GM21367 (cell line): ENCODE measurements at regions not wholly inside any gene's neighbourhood (a gene's known extent, or its start where the extent isn't known, plus 50 kb on each side); places are given as distances from the start of the nearest gene placed in this dataset.

Source experiments
- ATAC-seq: cut with Tn5 transposase; IDR thresholded peaks from one replicate; pipeline ENCODE4 v1.9.1; 2021; ENCODE audit not compliant: unreplicated experiment

DNA sequence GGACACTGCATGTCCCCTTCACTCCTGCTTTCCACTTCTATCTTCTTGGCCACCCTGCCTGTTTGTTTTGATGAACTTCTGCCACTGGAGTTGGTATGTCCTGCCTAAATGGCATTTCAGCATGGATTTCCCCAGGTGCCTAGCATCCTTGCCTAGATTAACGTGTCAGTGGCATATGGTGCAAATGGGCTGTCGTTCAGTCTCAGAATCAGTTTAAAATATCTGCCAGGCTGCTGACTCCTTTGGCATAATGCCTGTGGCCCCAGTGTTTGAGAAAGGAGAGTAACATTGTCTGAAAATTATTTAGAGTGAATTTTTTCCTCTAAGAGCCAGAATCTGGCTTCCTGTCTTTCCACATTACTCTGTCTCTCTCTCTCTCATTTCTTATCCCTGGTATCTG is 64.9 kb upstream of the BARHL2 start:
- no peak for ATAC-seq

DNA sequence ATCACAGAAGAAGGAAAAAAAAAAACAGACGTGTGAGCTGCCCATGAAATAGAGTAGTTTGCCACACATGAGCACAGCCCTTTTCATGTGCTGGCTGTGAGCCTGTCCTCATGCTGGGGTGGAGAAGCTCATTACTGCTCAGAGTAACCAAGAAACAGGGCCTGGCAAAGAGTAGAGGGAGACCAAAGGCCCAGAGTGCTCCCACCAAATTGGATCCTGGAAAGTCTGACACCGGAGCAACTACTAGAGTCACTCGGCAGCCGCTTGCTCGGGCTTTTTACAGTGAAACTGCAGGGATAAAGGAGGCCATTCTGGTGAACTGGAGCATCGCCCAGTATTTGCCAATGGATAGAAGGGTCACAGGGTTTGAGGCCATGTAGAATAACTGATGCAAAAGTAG is 64.4 kb upstream of the BARHL2 start:
- no peak for ATAC-seq

DNA sequence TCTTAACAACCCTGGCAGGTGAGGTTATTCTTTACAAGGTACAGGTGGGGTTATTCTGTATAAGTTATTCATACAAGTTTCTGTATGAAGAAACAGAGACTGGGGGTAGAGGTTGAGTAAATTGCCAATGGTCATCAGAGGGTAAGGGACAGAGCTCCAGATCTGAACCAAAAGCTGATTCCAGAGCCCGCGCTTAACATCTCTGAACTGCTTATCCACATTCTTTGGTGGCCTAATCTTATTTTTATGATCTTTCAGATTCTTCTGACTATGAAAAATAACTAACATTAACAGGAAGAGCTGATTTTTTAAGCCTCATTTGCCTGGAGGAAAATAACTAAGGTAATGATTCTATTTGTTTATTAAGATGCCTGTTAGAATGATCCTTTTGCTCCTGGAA is 63.9 kb upstream of the BARHL2 start:
- no peak for ATAC-seq

DNA sequence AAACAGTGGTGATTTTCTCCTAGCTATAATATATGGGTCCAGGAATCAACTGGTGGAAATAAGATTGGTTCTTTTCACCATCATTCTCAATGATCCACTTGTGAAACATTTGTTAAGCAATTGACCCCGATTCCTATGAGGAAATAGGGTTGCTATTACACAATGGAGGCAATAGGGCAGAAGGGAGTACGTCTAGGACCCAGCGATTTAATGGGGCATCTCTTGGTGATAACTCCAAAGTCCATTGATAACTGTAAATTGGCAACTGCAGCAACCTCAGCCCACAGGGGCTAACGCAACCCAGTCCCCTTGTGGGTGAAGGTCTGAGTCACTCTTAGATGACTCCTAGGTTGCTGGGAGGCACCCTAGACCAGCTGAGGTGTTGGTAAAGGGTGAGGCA is 62.5 kb upstream of the BARHL2 start:
- no peak for ATAC-seq

DNA sequence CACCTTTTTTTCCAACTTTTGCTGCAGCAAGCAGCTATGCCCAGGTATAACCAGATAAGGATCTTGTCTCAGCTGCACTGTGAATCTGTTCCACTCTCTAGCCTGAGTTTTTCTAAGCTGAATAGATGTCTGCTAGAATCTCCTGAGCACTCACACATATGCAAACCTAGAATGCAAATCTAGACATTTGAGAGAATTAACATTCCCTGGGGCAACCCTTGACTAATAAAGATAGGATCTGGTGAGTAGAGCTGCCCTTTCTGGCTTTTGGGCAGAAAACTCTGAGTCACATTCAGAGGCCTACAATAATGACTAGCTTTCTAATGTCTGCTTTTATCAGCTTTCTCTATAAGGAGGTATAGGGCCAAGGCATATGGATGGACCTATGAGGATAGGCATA is 61.4 kb upstream of the BARHL2 start:
- no peak for ATAC-seq

DNA sequence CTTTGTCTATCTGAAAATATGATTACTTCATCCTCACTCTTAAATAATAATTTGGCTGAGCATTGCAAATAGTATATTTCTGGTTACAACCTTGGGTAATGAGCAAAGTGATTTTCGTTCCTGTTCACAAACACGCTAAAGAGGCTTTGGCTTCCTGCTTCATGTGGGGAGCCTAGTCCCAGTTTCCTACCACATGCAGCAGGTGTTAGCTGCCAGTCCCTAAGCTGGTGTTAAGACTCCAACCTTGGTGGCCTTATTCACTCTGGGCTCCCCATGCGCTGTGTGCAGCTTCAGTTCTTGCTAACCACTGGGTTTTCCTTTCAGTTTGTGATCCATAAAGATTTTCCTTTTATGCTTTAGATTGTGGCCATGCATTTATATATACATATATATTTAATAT is 56.7 kb upstream of the BARHL2 start:
- ATAC-seq, result no peak

DNA sequence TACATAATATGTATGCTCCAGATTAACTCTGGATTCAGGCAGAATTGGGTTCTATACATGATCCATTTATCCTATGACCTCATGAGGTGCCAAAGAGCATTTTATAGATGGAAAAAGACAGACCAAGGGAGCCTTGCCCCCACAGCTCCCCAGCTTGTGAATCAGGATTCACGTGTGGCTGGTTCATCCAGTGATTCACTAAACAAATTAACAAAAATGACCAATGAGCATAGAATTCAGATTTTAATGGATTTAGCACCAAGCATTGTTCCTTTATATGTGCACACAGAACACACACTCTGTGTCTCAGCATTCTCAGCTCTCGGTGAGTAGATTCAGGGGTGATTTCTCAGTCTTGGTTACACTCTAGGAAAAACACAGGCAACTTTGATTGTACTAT is 51.7 kb upstream of the BARHL2 start:
- ATAC-seq, result no peak

DNA sequence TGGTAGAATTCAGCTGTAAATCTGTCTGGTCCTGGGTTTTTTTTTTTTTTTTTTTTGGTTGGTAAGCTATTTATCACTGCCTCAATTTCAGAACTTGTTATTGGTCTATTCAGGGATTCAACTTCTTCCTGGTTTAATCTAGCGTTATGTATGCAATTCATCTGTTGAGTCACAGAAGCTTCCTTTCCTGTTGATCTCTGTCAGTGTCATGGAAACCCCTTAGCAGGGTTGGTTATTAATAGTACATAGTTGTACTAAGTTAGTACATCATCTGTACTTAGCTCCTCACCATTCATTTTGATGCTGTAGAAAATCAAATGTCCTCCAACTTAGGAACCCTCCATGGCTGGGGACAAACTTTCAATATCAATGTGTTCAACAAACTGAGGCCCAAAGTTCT is 51.0 kb upstream of the BARHL2 start:
- ATAC-seq, result no peak
